Ureter (tissue), 1 donor: ENCODE measurements at regions not wholly inside any gene's neighbourhood (a gene's known extent, or its start where the extent isn't known, plus 50 kb on each side); places are given as distances from the start of the nearest gene placed in this dataset.
"Not testable (repeated sequence)": the region's sequence is repeated elsewhere in the genome, so short reads cannot be mapped to it uniquely, and the experiment has no call there.

Experiments used
- DNase-seq: peaks from one replicate; pipeline ENCODE4 v3.0.0-alpha.2; 2020; ENCODE audit warnings: low spot score
- donor health status: DM: yes; HTN: yes; CAD: no.

DNA sequence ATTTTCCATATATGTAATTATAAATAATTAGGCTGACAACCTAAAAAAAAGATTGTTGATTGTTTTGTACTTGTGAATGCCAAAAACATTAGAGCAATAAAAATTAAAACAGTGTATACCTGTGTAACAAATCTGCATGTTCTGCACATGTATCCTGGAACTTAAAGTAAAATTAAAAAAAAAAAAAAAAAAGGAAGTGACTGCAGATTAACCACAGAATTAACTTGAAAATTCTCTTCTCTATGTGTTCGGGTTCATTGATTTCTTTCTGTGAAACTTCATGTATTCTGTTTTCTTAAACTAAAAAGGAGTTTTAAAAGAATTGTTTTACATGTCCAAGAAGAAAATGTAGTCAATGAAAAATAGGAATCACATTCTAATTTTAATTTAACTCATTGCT, 95.7 kb downstream of the FASLG start:
- DNase-seq: no peak

DNA sequence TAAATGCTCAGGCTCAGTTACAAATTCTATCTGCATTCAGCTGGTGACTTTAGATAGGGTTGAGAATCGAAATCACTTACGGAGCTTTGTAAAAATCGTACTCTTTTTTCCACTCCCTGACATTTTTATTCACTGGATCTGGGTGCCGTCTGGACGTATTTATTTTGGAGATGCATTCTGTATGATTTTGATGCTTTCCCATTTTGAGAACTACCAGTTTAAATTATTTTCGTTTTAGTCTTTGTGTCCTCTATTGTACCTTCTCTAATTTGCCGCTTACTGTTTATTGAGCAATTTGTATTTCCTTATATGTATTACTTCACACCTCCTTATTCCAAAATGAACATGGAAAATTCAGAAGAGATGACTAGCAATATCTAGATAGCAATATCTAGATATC, 96.2 kb downstream of the FASLG start:
- no peak for DNase-seq

DNA sequence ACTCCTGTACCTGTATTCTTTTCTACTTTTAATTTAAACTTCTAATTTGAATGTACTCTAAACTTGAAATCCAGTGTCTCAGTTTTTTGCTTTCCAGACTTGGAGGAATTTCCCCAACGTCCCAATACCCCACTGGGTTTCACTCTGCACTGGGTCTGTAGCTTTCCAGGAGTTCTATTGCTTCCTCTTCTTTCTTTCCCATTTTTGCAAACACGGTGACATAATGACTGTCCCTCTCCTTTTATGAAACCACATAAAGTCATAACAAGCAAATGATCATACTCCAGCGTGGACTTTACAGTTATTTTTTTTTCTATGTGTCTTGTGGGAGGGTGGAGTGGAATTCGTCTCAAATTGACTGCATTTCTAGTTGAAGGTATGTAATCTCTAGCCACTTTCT, 97.1 kb downstream of the FASLG start:
- DNase-seq: no peak

DNA sequence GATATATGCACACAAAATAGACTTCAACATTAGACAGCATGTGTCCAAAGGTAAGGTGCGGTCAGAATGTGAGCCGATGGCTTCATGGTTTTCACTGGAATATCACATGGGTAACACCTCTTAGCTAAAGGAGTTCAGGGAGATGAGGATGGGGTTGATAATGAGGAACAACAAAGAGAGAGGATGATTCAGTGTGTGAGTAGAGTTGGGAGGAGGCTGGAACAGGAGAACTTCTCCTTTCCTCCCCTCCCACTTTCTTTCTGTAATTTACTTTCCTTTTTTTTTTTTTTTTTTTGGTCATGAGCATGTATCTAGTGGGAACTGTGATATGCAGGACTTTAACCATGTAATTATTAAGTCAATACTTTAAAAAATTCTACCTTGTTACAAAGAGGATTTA, 99.4 kb downstream of the FASLG start:
- DNase-seq: no peak

DNA sequence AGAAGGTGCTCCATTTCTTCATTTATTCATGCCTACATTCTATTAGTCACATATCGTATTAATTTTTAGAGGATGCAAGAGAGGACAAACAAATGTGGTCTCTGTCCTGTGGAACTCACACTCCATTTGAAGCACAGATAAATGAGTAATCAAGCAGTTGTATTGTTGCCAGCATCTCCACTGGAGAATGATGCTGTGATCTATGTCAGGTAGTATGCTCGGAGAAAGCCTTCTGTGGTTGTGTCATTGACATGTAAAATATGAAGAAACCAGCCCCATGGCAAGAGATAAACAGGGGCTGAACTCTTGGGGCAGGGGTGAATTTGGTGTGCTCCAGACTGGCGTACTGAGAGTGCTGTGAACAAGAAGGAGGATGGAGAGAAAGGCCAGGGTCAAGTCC, 101.2 kb downstream of the FASLG start:
- no peak for DNase-seq

DNA sequence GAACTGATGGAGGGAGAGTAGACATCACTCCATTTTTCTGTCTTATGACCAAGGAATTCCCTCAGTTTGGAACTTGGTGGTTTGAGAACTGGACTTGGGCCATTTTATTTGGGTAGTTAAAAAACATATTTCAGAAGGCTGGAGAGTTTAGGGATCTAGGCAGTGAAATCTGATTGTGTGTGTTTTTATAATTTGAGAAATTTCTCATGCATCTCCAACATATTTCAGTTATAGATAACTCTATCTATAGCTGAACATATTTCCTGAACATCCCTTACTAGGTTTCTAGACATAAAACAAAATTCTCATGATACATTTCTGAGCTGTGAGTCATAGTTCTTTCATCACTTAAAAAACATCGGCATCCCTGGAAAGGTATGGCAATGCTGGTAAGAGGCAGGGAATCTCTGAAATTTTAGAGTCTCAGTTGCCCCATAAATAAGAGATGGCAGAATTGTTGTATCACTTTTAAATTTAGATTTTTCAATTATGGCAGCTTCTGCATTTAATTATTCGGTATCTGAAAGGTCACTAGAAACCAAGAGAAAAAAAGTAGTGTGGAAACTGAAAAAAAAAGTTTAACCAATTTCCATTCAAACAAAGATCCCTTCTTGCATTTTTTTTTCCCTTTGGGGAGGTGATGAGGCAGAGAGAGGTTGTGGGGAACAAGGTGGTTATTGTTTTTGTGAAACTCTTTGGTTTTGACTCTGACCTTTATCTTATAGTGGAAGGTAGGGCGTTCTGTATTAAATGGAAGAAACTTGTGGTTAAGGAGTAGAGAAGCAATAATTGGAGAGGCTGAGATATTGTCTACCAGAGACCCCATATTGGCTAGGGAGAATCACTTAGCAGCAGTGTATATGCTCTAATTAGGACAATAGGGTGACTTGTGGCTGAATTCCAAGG, 102.9 kb downstream of the FASLG start:
- no peak for DNase-seq

DNA sequence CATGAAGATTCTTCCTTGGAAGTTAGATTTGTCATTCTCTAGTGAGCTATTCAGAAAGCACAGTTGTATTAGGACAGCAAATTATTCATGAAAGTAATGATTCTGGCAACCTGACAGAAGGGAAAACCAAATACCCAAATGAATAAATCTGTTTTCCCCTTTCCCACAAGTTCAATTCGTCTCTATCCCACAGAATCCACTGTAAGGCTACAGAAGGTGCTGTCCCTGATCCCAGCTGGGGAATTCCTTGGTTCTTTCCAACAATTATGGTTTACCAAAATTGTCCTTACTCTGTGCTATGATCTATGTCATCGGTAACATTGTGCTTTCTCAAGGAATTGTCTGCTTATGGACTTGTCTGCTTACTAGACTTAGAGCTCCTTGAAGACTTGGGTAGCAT, 104.2 kb downstream of the FASLG start:
- DNase-seq: no peak

DNA sequence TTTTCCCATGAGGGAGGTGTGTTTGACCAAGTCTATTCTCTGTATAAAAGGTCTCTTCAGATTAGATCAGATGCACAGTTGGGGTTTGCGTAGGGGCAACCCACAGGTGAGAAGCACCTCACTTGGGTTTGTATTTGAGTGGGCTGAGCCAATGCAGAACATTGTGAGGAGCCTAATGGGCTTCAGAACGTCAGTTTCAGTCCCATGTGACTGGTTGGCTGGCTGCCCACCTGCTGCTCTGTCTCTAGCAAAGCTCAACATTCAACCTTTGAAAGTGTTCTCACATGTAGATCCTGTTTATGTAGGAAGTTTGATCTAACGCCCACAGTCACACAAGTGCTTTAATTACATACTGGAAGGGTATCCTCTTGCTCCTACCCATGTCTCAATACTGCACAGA, 105.5 kb downstream of the FASLG start:
- no peak for DNase-seq

DNA sequence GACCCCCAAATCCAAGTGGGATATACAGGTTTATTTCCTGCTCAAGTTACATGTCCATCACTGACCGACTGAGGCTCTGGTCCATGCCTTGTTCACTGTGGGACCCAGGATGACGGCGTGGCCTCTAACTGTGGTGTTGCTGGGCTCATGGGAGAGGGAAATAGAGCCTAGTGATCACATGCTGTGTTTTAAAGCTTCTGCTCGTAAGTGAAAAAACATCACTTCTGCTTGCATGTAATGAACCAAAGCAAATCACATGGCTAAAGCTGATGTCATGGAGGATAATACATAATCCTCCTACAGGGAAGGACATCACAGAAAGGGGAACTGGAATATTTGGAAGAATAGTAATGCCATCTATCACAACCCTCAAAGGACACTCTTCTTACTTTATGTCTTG, 107.6 kb downstream of the FASLG start:
- no peak for DNase-seq

DNA sequence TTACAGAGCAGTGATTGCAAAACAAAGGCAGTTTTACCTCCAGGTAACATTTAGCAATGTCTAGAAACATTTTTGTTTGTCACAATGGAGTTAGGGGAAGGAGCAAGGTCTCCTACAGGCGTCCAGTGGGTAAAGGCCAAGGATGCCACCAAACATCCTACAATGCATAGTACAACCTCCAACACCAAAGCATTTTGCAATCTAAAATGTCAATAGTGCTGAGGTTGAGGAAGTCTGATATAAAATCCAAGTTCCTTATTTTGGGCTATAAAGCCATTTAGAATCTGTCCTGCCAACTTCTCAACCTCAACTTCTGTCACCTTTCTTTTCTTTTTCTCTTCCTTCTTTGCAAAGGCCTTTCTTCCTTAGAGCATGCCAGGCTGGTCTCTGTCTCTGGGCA, 111.2 kb downstream of the FASLG start:
- DNase-seq: no peak

DNA sequence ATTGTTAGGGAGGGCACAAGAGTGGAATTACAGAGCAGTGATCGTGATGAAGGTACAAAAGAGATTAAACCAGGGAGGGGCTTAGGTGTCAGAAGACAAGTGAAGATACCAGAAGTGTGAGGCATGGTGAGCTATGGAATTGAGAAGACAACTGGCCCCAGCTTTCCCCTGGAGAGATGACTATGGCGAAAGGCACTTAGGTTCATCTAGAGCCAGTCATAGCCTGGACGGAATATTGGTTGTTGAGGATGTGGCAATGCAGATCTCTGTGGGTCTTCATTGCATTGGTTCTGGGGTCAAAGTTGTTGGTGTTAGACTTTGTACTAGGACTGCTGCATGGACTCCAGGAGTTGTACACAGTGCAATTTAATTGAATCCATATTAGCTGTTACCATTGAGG, 115.7 kb downstream of the FASLG start:
- DNase-seq: no peak

DNA sequence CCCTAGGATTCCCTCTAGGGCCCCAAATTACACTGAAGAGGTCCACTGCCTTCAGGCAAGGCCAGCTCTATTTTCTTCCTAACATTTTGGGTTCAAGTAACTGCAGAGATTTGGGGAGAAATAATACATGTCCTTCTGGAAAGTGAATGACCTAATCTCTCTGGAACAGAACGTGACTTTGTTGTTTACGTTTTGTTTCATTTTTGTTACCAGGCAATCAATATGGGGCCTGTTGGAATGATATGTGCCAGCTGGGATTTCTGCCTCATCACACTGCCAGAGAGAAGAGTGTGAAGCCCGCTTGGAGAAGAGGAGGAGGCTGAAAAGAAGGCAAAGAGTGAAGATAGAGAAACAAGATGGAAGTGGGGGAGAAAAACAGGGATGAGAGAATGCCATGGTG, 116.7 kb downstream of the FASLG start:
- no peak for DNase-seq

DNA sequence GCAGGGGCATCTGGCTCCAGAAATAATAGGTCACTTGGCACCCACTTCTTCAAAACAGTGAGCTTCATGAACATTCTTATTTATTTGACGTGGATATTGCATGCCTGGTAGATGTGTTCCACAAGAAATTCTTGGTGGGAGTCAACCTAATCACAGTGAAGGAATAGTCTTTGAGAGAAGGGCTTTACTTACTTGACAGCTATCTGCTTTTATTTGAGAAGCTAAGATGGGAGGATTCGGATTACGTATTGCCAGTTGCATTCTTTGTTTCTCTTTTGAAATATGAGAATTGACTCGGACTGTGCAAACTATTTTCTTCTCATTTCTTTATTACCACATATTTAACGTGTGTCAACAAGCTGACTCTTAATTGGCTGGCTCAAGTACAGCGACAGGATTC, 117.2 kb downstream of the FASLG start:
- no peak for DNase-seq

DNA sequence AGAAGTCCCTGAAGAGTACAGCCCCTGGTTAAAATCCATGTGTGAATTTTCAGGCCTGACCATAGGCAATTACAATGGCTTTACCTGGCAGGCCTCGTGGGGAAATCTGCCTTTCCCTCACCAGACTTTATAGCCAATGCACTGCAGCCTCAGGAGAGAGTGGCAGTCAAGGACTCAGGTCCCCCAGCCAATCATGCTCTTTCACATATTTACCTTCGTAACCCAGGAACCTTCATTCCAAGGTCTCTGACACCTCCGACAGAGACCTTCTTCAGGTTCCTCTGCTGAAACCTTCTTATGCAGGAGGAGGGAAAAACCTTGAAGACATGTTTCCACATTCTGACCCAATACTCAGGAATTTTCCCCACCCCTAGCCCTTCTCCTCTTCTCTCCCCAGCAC, 118.9 kb downstream of the FASLG start:
- DNase-seq: no peak

DNA sequence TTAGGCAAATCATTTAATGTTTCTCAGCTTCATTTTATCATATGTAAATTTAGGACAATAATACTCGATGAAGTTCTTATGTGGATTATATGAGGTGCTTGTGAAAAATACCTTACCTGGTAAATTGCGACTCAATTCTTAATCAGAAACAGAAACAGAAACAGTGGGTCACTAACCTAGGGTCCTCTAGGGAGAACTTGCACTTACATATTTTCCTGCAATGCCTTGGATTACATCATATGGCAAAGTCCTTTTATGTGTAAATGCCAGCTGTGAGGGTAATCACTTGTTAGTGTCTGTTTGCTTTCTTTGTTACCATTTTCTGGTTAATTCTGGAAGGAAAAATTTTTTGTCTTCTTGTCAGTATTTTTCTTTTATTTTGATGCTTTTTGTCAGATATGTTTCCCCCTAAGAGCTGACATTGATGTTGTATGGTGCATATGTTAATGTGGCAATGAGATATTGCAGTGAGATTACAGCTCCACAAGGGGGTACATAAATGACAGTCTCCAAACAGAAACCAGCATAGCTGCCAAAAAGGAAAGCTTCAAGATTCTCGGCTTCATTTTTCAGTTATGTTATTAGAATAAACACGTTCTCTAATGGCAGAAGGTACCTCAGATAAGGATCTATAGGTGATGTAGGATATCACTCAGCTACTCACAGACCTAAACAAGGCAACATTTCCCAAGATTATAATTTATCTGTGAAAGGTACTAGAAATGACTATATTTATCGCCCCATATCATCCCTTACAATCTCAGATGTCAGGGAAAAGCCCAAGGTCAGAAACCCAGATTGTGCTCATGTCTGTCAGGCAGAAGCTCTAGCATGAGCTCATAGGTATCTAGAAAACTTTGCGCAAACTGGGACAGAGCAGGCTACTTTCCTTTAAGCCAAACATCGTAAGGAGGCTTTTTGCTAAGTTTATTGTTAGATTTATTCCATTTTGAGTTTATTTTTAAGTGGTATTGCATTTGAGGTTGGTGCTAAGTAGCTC, 119.9 kb downstream of the FASLG start:
- DNase-seq: no peak

DNA sequence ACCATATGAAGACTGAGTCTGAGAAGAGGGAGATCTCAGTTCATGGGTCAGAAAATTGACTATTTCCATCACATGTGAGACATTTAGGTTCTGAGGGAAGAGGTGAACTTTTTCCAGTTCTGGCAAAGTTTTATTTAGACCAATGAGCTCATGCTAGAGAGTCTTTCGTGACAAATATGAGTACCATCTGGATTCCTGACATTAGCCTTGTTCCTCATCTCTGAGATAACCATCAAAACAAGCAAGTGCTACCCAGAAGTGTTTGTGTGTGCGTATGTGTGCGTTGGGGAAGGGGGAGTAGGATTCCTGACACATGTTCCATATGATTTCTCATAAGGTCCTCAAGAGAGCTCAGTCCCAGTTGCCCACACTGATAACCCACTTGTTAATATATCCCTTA, 120.6 kb downstream of the FASLG start:
- no peak for DNase-seq

DNA sequence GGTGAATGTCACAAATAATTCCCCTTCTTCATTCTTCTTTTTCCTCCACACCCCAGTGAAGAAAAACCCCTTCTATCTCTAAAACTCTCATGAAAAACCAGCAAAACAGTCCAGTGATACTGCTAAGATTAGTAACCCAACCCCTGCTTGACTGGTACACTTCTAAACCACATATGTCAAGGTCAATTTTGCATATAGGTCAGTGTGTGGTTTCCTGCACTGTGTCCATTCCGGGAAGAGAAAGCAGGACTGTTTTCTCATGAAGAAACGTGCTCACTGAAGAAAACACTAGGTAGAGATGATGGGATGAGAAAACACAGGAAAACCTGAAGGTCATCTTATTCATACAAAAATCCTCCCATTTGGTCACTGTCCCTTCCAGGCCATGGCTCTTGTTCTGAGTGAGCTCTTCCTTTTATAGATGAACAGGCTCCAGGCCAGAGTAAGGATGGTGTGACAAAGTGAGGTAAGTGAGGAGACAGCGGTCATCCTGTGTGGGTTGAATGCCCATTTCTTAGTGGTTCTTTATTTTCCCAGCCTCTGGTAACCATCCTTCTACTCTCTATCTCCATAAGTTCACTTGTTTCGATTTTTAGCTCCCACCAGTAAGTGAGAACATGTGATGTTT, 122.7 kb downstream of the FASLG start:
- DNase-seq: no peak

DNA sequence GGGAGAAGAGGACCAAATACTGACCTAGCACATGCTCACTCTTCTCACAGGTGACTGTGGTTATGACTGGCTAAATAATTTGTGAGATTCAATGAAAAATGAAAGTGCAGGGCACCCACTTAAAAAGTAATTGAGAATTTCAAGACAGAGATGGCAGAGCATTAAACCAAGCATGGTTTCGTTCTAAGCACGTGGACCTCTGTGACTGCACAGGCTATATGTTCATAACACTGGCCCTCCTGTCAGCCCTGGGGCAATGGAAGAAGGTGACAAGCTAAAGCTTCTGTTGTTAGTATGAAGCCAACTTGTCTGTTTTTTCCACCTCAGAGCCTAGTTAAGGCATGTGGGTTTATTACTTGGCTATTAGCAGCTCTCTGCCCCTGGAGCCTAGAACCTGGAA, 130.9 kb downstream of the FASLG start:
- DNase-seq: no peak

DNA sequence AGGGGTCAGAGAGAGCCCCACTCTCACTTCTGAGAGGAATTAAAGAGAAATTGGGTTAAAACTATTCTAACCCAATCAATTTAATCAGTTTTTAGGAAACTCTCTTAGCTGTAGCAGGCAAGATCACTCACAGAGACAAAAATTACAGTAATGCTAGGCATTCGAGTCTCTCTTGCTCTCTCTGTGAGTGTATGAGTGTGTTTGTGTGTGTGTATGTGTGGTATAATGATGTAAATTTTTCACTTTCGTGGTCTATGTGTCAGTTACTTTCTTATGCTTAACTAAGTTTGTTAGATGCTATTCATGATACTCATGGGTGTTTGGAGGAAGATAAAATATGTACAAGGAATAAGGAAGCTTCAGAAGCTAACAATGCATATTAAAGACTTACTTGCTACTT, 131.3 kb downstream of the FASLG start:
- DNase-seq: no peak

DNA sequence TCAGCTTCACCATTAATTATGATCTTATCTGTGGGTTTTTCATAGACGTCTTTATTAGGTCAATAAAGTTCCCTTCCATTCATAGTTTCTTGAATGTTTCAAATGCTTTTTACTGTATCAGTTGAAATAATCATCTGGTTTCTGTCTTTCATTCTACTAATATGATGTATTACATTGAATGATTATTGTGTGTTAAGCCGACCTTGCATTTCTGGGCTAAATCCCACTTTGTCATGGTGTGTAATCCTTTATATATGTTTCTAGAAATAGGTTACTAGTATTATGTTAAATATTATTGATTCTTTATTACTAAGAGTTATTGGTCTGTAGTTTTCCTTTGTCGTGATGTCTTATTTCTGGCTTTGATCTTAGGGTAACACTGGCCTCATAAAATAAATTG, 134.9 kb downstream of the FASLG start:
- no peak for DNase-seq

DNA sequence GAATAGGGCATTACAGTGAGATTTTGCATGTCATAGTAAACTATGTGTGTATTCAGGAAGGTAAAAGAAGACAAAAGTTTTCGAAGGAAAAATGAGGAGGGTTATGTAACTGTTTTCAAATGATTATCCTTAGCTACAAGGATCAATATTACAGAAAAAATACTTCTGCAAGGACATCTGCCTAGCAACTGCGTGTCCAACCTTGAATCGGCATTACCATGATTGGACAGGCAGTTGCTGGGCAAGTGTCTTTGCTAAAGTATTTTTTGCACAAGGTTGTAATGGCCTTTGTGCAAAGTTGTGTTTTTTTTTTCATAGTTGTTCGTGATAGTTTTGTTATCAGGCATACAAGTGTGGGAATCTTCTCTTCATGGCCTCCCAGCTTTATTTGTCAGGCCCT, 136.8 kb downstream of the FASLG start:
- no peak for DNase-seq

DNA sequence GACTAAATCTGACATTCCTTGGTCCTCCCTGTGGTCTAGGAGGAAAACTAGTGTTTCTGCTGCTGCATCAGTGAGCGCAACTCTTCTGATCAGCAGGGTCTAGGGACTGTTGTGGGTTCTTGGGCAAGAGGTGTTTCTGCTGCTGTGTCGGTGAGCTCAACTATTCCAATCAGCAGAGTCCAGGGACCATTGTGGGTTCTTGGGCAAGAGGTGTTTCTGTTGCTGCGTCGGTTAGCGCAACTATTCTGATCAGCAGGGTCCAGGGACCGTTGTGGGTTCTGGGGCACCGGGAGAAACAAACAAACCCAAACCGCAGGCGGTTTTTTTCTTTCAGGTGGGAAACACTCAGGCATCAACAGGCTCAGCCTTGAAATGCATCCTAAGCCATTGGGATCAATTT, 140.9 kb downstream of the FASLG start:
- DNase-seq: not testable (repeated sequence)
